ENCODE measurements at regions not wholly inside any gene's neighbourhood (a gene's known extent, or its start where the extent isn't known, plus 50 kb on each side); places are given as distances from the start of the nearest gene placed in this dataset.

DNA sequence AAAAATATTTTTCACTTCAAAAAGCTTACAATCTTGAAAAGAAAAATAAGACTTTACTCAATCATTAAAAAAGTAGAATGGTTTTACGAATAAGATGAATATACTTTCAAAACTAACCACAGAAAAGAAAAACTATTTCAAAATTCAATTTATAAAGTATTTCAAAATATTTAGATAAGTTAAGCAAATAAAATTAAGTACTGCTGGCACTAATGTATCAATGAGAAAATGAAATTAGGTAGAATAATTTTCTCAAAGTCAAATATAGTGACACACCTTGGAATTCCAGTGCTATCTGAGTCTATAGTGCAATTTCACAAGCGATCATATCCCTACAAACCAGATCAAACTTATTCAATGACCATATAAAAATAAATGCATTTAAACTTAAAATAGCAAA lies 109.8 kb upstream of the SEMA3A start:
- Mint-ChIP-seq H3K4me3 (no peak overlapping the region), H3K36me3 (ENCODE audit: low read depth) (no peaks in the 10 kb centered on the region), H3K27me3 (no peaks in the 10 kb centered on the region), H3K4me1 (ENCODE audit: low read depth) (no peaks in the 10 kb centered on the region), H3K27ac (no peak overlapping the region), H3K9me3 (no peaks in the 10 kb centered on the region)
- intact Hi-C loops (cut with micrococcal nuclease), result no loop called here

DNA sequence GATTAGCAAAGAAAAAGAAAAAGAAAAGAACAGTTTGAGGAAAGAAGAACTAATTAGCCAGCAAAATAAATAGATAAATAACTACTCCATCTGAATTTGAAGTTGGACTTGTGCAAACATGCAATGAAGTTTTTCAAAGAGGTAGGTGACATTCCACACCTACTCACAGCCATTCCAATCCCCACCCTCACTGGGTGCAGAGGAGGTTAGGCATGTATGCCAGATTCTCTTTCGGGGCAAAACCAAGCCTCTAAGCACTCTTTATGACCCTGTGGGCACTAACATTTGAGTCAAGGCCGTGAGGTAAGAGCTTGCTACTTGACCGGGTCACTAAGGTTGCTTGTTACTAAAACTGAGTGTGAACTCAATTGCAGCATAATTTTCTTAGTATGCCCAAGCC lies 108.4 kb upstream of the SEMA3A start:
- intact Hi-C loops (cut with micrococcal nuclease), result no loop called here
- Mint-ChIP-seq H3K36me3 (ENCODE audit: low read depth) (no peaks in the 10 kb centered on the region), H3K4me3 (no peak overlapping the region), H3K27ac (no peak overlapping the region), H3K4me1 (ENCODE audit: low read depth) (no peaks in the 10 kb centered on the region), H3K9me3 (no peaks in the 10 kb centered on the region), H3K27me3 (no peaks in the 10 kb centered on the region)

DNA sequence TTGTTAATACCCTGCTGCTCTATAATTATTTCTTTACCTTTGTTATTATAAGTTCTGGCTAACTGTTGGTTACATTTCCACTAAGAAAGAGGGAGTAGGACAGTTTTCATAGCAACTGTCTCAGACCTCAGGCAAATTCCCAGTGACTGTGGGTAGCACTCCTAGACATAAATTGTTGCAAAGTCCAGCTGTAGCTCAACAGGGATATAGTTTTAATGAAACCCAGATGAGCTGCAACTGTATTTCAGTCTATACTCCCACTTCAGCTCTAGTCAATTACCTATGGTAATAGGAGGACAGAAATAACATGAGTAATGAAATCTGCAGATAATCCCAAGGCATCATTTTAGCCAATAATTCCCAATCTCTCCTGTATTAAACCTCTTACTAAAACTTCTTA lies 103.0 kb upstream of the SEMA3A start:
- intact Hi-C loops (cut with micrococcal nuclease), result no loop called here
- Mint-ChIP-seq H3K36me3 (ENCODE audit: low read depth) (no peaks in the 10 kb centered on the region), H3K9me3 (no peaks in the 10 kb centered on the region), H3K4me3 (no peak overlapping the region), H3K27ac (no peak overlapping the region), H3K4me1 (ENCODE audit: low read depth) (no peaks in the 10 kb centered on the region), H3K27me3 (no peaks in the 10 kb centered on the region)

DNA sequence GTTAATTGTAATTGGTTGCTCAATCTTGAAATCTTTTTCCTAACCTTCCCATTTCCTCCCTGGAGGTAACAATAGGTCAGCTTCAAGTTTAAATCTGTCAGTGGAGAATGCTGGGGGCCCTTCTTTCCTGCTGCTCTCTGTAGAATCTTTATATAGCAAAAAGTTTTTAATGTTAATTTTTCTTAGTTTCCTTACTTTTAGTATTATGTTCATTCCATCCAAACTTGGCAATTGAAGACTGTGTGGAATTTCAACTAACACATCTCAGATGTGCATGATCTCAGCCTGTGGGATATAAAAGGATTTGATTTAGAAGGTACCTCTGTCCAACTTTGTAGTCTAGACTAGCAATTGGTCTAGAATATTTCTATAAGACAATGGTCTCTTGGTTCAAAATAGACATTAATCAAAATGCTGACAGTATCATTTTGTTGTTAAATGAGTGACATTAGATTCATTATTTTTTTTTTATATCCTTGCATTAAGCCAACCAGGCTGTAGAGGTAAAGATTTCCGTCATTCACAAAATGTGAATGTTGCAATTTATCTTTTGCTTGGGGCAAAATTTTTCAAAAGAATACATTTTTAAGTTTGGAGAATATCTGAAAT lies 100.4 kb upstream of the SEMA3A start:
- no peak overlapping the region for H3K27ac Mint-ChIP-seq
- intact Hi-C loops (cut with micrococcal nuclease), result no loop called here
- H3K4me1 Mint-ChIP-seq (ENCODE audit: low read depth), result no peaks in the 10 kb centered on the region
- no peaks in the 10 kb centered on the region for H3K9me3 Mint-ChIP-seq
- H3K4me3 Mint-ChIP-seq, result no peak overlapping the region
- H3K36me3 Mint-ChIP-seq (ENCODE audit: low read depth), result no peaks in the 10 kb centered on the region
- H3K27me3 Mint-ChIP-seq, result no peaks in the 10 kb centered on the region

DNA sequence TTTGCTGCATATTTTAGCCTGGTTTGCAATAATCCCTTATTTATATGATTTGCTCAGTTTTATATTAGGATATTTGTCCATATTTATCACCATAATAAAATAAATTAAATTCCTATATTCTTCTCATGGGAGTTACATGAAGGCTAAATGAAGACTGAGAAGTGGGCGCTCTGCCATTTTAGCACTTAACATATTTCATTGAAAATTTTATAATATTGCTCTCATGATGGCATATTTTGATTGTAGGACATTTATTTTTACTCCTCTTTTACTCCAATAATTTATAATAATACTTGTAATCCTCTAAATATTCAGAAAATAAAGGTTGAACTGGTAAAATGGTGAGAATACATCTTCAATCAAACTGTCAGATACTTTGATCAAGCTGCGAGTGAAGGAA lies 99.8 kb upstream of the SEMA3A start:
- no peak overlapping the region for H3K27ac Mint-ChIP-seq
- no peak overlapping the region for H3K4me3 Mint-ChIP-seq
- H3K4me1 Mint-ChIP-seq (ENCODE audit: low read depth), result no peaks in the 10 kb centered on the region
- no peaks in the 10 kb centered on the region for H3K9me3 Mint-ChIP-seq
- intact Hi-C loops (cut with micrococcal nuclease), result no loop called here
- no peaks in the 10 kb centered on the region for H3K27me3 Mint-ChIP-seq
- no peaks in the 10 kb centered on the region for H3K36me3 Mint-ChIP-seq (ENCODE audit: low read depth)

DNA sequence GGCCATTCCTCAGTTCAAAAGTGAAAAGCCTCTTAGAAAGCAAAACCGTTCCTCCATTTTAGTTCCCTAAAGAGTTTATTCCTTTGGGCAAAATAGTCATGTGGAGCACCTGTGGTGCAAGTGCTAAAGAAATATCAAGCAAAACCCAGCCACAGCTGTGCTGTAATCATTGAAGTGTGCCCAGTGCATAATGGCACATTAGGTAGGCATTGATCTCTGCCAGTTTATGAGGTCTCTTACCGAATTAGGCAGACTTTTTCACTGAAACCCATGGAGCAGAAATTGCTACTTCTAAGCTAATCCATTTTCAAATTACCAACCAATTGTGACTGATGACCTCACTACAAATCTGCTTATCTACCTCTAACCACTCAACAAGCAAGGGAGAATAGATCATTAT lies 97.2 kb upstream of the SEMA3A start:
- Mint-ChIP-seq H3K27ac (no peak overlapping the region), H3K9me3 (no peaks in the 10 kb centered on the region), H3K4me1 (ENCODE audit: low read depth) (no peaks in the 10 kb centered on the region), H3K36me3 (ENCODE audit: low read depth) (no peaks in the 10 kb centered on the region), H3K4me3 (no peak overlapping the region), H3K27me3 (no peaks in the 10 kb centered on the region)
- intact Hi-C loops (cut with micrococcal nuclease), result no loop called here

DNA sequence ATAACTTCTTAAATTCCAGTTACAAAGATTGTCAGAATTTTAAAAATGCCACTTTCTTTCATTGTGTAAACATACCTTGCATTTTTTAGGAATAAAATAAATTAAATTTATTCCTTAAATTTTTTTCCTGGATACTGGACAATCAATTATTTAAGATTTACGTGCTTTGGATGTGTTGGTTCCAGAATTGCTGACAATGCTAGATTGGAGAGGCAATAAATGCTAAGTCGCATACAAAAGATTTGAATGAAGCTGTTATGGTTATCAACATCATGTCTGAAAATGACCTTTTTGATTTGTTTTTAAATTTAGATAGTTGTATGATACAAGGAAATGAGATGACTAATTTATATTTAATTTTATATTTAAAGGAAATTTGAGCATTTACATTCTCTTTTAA lies 89.2 kb upstream of the SEMA3A start:
- no peak overlapping the region for H3K27ac Mint-ChIP-seq
- H3K4me1 Mint-ChIP-seq (ENCODE audit: low read depth), result no peaks in the 10 kb centered on the region
- intact Hi-C loops (cut with micrococcal nuclease), result no loop called here
- no peaks in the 10 kb centered on the region for H3K36me3 Mint-ChIP-seq (ENCODE audit: low read depth)
- H3K9me3 Mint-ChIP-seq, result no peaks in the 10 kb centered on the region
- H3K4me3 Mint-ChIP-seq, result no peak overlapping the region
- no peaks in the 10 kb centered on the region for H3K27me3 Mint-ChIP-seq

DNA sequence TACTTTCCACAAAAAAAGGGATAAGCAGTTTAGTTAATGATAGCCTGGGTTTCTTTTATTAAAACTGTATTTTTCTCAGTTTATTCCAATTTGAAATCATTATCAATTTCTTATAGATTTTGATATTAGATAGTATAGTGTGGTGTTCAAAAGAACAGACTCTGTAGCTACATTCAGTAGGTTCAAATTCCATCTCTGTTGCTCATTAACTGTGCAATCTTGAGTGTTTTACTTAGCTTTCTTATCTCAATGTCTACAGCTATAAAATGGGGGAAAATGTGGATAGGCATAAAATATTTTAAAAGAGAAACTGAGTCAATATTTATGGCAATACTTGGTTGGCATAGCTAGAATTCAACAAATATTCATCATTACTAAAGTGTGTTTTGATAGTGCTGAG lies 86.9 kb upstream of the SEMA3A start:
- H3K4me1 Mint-ChIP-seq (ENCODE audit: low read depth), result no peaks in the 10 kb centered on the region
- no peak overlapping the region for H3K27ac Mint-ChIP-seq
- H3K9me3 Mint-ChIP-seq, result no peaks in the 10 kb centered on the region
- no peaks in the 10 kb centered on the region for H3K36me3 Mint-ChIP-seq (ENCODE audit: low read depth)
- intact Hi-C loops (cut with micrococcal nuclease), result no loop called here
- H3K4me3 Mint-ChIP-seq, result no peak overlapping the region
- no peaks in the 10 kb centered on the region for H3K27me3 Mint-ChIP-seq

DNA sequence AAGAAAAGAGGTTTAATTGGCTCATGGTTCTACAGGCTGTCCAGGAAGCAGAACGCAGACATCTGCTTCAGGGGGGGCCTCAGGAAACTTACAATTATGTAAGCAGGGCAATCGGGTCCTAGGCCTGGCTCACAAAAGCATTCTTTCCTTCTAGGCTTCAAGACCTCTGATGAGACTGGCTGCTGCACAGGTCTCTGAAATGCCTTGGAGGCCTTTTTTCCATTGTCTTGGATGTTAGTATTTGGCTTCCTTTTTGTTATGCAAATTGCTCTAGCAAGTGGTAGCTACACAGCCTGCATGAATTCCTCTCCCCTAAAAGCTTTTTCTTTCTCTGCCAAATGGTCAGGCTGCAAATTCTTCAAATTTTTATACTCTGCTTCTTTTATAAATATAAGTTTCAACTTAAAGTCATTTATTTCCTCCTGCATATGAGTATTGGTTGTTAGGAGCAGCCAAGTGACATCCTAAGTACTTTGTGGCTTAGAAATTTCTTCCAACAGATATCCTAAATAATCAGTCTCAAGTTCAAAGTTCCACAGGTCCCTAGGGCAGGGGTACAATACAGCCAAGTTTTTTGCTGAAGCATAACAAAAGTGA lies 83.1 kb upstream of the SEMA3A start:
- Mint-ChIP-seq H3K4me1 (ENCODE audit: low read depth) (no peaks in the 10 kb centered on the region), H3K36me3 (ENCODE audit: low read depth) (no peaks in the 10 kb centered on the region)

DNA sequence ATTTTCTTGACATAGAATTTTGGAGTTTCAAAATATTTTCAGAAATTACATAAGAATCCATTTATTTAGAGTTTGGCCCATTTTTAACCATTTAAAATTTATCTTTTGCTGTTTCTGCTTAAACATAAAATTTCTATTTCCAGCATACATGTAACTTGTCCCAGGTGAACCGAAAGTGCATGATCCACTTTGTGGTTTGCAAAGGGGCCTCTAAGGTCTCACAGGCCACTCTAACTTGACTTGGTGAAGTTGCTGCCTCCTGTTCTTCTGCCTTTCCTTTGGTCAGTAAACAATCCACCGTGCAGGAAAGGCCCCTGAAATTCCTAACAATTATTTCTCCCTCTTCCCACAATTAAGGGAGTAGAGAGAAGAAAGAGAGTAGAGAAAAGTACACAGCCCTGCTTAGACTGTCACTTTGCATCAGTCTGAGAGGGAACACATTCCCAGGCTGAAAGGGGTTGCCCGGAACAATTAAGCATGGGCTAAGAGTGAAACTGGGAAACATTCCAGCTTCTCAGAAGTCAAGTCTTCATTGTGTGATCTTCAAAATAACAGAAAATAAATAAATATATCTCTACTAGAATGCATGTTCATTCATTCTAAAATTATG lies 79.5 kb upstream of the SEMA3A start:
- no peaks in the 10 kb centered on the region for H3K27me3 Mint-ChIP-seq
- no peaks in the 10 kb centered on the region for H3K9me3 Mint-ChIP-seq
- H3K4me3 Mint-ChIP-seq, result no peak overlapping the region
- H3K36me3 Mint-ChIP-seq (ENCODE audit: low read depth), result no peaks in the 10 kb centered on the region
- H3K27ac Mint-ChIP-seq, result no peak overlapping the region
- intact Hi-C loops (cut with micrococcal nuclease), result no loop called here
- H3K4me1 Mint-ChIP-seq (ENCODE audit: low read depth), result peaks cover 9% of the 10 kb centered on the region

More for the DNA sequence above, 83.1 kb upstream of the SEMA3A start:
- Mint-ChIP-seq H3K27ac (no peak overlapping the region), H3K9me3 (no peaks in the 10 kb centered on the region), H3K4me3 (no peak overlapping the region), H3K27me3 (no peaks in the 10 kb centered on the region)
- intact Hi-C loops (cut with micrococcal nuclease), result no loop called here

DNA sequence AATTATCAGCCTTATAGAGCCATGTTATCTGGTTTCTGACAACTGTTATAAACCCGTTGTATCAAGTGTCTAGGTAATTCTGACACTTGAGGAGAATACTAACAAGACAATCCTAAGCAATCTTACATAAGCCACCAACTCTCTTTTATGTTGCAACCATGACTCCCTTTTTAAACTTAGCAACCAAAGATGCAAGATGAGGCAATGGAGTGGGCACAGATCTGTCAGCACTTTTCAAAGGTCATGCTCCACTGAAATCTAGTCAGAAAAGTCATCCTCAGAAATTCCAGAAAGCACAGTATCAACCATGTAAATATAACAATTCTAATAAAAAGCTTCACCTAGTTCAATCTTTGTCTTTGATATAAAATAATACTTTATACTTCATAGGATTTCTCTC lies 77.0 kb upstream of the SEMA3A start:
- H3K27me3 Mint-ChIP-seq, result no peaks in the 10 kb centered on the region
- no peaks in the 10 kb centered on the region for H3K36me3 Mint-ChIP-seq (ENCODE audit: low read depth)
- H3K4me1 Mint-ChIP-seq (ENCODE audit: low read depth), result peaks cover 9% of the 10 kb centered on the region
- no peaks in the 10 kb centered on the region for H3K9me3 Mint-ChIP-seq
- no peak overlapping the region for H3K27ac Mint-ChIP-seq
- intact Hi-C loops (cut with micrococcal nuclease), result no loop called here
- no peak overlapping the region for H3K4me3 Mint-ChIP-seq

DNA sequence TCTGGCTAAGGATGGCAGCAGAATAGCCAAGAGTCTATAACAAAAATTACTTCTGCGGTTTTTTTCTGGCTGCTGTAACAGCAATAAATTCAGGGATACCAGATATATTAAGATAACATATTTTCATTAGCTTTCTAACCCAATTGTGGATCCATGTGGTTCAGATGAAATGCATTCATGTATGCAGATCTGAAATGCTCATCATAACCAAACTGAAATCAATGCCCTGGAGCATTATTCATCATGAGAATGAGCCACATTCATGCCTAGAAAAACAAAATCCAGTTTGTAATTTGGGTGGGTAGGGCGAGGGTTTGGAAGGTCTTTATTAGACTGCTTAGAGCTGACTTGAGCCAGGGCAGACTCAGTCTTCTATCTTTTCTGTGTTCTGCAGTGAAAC lies 69.8 kb upstream of the SEMA3A start:
- Mint-ChIP-seq H3K27me3 (no peaks in the 10 kb centered on the region), H3K27ac (no peak overlapping the region), H3K4me1 (ENCODE audit: low read depth) (no peaks in the 10 kb centered on the region), H3K9me3 (no peaks in the 10 kb centered on the region), H3K4me3 (no peak overlapping the region), H3K36me3 (ENCODE audit: low read depth) (no peaks in the 10 kb centered on the region)
- intact Hi-C loops (cut with micrococcal nuclease), result no loop called here

DNA sequence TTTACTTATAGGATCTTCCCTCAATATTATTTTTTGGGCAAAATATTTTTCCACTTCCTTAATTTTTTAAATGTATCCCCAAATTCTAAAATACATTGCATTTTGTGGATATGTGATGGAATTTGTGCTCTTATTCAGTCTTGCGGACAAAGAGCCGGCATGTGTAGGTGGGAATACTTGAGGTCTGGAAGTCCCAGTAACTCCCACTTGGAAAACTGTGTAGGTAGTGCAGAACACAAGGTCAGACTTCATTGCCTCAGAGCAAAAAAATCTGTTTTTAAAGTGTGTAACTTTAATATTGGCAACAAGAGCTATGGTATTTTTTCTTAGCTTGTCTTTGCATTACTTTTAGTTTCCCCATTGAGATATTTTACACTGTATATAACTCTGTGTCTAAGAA lies 68.5 kb upstream of the SEMA3A start:
- no peak overlapping the region for H3K27ac Mint-ChIP-seq
- H3K4me1 Mint-ChIP-seq (ENCODE audit: low read depth), result no peaks in the 10 kb centered on the region
- H3K4me3 Mint-ChIP-seq, result no peak overlapping the region
- no peaks in the 10 kb centered on the region for H3K36me3 Mint-ChIP-seq (ENCODE audit: low read depth)
- no peaks in the 10 kb centered on the region for H3K27me3 Mint-ChIP-seq
- no peaks in the 10 kb centered on the region for H3K9me3 Mint-ChIP-seq
- intact Hi-C loops (cut with micrococcal nuclease), result no loop called here

DNA sequence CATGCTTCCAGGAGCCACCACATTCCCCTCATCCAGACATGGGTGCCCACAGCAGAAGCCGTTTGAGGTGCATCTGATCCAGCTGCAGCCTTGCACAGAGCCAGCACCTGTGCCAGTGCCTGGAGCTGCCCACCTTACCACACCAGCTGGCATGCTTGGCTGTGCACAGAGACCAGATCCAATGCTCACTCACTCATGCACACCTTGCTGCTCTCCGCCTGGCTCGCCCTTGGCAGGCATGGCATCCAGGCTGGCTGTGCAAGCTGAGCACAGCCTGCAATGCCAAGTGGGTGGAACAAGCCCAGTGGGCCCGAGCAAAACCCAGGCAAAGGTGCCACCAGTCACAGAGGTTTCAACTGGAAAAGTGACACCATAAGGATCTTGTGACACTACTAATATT lies 66.9 kb upstream of the SEMA3A start:
- intact Hi-C loops (cut with micrococcal nuclease), result no loop called here
- Mint-ChIP-seq H3K4me3 (no peak overlapping the region), H3K27ac (no peak overlapping the region), H3K36me3 (ENCODE audit: low read depth) (no peaks in the 10 kb centered on the region), H3K9me3 (no peaks in the 10 kb centered on the region), H3K4me1 (ENCODE audit: low read depth) (no peaks in the 10 kb centered on the region), H3K27me3 (no peaks in the 10 kb centered on the region)

DNA sequence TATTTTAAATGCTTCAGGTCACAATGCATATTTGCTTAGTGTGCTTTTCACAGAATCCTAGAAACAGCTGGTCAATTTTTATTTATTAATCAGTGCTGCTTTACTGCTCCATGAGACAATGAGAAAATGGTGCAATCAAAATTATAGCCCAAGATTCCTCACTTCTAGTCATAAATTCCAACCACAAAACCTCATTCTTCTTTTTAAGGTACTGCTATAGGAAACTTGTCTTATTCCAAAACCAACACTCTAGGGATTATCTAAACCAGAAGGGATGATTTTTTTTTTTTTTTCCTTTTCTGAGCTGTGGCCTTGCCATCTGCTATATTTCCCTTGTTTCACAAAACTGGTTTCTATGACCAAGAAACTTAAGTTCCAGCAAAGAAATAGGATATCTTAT lies 64.0 kb upstream of the SEMA3A start:
- Mint-ChIP-seq H3K4me3 (no peak overlapping the region), H3K27me3 (no peaks in the 10 kb centered on the region), H3K27ac (no peak overlapping the region), H3K4me1 (ENCODE audit: low read depth) (peaks cover 6% of the 10 kb centered on the region), H3K9me3 (no peaks in the 10 kb centered on the region), H3K36me3 (ENCODE audit: low read depth) (no peaks in the 10 kb centered on the region)
- intact Hi-C loops (cut with micrococcal nuclease), result no loop called here

Measured in dendritic cell treated with granulocyte-macrophage colony-stimulating factor and Interleukin-4, amounts not matched to agents 40 ng/mL and 50 ng/mL, for 4 days (primary cell).